ENCODE measurements at regions not wholly inside any gene's neighbourhood (a gene's known extent, or its start where the extent isn't known, plus 50 kb on each side); places are given as distances from the start of the nearest gene placed in this dataset.

DNA sequence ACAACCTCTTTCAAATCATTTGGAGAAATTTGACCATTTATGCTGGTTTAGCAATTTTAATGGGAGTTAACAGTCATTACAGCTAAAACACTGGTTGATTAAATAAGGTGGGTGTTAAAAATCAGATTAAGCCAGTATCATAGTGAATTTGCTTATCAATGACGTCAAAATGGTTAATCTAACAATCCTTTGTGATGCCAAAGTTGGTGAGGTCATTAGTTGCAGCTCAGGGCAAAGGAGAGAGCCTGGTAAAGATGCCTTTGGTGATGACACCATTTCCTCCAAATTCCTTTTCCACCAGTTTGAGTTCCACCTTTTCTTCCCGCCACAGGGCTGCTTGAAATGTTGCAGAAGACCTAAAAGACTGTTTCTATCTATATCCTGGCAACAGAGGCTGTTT, 757.1 kb upstream of the PIK3C3 start (continued):
- TF ChIP-seq SIX5 (IDR thresholded peaks at IDR 0.05; ENCODE audit: low read depth, low read length) (no peak), BRCA1 (IDR thresholded peaks at IDR 0.05; ENCODE audit: low read depth, low read length) (no peak)

Measured in H1 (cell line).